NB4 (cell line): ENCODE measurements at regions not wholly inside any gene's neighbourhood (a gene's known extent, or its start where the extent isn't known, plus 50 kb on each side); places are given as distances from the start of the nearest gene placed in this dataset.

Source experiments
- DNase-seq: peaks from one replicate; pipeline ENCODE4 v3.0.0; 2010; ENCODE audit warnings: low read depth
- H3K4me3 ChIP-seq: one replicate; pipeline ENCODE4 v1.5.1; 2011; ENCODE audit warnings: mild to moderate bottlenecking, low read depth, low read length, moderate library complexity
- MYC ChIP-seq: IDR thresholded peaks from 2 replicates; pipeline ENCODE4 v1.6.1; 2011; ENCODE audit warnings: low read depth, low read length
- POLR2A ChIP-seq: IDR thresholded peaks from 2 replicates; pipeline ENCODE4 v1.6.1; 2011; ENCODE audit warnings: mild to moderate bottlenecking; ENCODE audit not compliant: insufficient read length; ENCODE audit errors: extremely low read depth
- TF ChIP-seq, protein P1 (sequence below): IDR thresholded peaks from one replicate; pipeline ENCODE4 v1.5.1; 2012; ENCODE audit warnings: low read depth, low read length
- TF ChIP-seq, protein P2 (sequence below): IDR thresholded peaks from 2 replicates; pipeline ENCODE4 v1.6.1; 2011; ENCODE audit warnings: low read depth, low read length

DNA sequence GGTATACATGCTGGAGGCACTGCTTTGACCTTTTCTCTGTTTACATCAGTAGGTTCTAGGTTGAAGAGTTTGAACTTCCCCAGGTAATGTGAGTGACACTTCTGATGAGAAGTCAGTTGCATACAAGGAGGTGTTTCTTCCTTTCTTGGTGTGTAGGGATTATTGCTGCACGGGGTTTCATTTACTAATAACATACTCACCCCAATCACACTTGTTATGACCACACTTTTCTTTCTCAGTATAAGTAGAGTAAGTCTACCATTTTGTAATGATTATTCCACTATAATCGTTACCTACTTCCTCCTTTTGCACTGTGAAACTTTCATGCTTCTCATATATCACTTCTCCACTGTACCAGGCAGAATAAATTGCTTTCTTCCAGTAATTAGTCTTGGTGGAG lies 138.0 kb downstream of the TNFSF13B start:
- no peak overlapping the region for H3K4me3 ChIP-seq
- no peak for DNase-seq
- TF ChIP-seq POLR2A (no peak), MYC (no peak)
- TF ChIP-seq, protein P1, sequence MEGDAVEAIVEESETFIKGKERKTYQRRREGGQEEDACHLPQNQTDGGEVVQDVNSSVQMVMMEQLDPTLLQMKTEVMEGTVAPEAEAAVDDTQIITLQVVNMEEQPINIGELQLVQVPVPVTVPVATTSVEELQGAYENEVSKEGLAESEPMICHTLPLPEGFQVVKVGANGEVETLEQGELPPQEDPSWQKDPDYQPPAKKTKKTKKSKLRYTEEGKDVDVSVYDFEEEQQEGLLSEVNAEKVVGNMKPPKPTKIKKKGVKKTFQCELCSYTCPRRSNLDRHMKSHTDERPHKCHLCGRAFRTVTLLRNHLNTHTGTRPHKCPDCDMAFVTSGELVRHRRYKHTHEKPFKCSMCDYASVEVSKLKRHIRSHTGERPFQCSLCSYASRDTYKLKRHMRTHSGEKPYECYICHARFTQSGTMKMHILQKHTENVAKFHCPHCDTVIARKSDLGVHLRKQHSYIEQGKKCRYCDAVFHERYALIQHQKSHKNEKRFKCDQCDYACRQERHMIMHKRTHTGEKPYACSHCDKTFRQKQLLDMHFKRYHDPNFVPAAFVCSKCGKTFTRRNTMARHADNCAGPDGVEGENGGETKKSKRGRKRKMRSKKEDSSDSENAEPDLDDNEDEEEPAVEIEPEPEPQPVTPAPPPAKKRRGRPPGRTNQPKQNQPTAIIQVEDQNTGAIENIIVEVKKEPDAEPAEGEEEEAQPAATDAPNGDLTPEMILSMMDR, result no peak
- TF ChIP-seq, protein P2, sequence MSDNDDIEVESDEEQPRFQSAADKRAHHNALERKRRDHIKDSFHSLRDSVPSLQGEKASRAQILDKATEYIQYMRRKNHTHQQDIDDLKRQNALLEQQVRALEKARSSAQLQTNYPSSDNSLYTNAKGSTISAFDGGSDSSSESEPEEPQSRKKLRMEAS, result no peak

DNA sequence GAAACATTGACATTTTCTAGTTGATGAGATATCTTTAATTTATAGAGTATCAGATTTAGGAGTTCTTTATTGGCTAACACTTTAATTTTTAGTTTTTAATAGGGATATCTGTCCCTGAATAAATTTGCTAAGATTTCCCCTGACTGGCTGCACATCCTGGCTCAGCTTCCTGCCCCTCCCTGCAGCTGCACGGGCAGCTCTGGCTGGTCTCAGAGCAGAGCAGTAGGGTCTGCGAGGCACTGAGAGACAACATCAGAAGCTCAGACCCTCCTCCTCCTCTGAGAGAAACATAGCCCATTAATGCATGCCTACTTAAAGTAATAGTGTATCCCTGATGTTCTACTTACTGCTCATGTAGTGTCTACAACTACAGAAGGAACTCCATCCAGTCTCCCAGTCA lies 139.2 kb downstream of the TNFSF13B start:
- TF ChIP-seq, protein P1, result no peak
- no peak for TF ChIP-seq POLR2A
- no peak for DNase-seq
- no peak overlapping the region for H3K4me3 ChIP-seq

DNA sequence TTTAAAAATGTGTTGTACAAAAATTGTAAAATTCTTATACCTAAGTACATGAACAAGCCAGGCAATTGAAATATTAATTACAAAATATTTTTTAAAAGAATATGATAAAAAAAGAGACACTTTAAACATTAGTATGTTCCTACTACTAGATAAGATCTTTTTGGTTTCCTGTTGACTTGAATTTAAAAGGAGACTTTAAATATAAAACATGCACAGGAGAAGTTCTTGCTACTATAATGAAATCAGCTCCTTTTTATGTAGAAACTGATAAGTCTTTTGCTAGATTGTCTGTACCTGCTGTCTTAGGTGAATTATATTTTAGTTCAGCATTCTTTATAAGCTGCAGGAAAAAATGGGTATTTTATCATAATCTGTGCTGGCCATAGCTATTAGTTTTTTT lies 140.2 kb downstream of the TNFSF13B start:
- no peak overlapping the region for H3K4me3 ChIP-seq

DNA sequence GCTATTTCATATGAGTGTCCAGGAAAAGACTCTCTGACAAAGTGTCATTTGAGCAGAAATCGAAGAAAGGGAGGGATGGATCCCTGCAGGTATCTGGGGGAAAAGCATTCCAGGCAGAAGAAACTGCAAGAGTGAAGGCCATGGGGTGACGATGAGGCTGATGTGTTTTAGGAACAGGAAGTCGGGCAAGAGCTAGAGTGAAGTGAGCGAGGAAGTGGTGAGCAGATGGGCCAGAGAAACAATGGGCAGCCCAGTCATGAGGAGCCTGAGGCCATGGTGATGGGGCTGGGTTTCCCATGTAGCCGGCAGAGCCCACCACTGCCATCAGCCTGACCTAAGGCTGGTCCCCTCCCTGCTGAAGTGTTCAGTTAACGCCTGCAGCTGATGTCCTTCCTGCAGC lies 150.2 kb downstream of the TNFSF13B start:
- H3K4me3 ChIP-seq, result no peak overlapping the region
- no peak for DNase-seq
- TF ChIP-seq, protein P2, result no peak
- TF ChIP-seq, protein P1, result no peak
- TF ChIP-seq MYC (no peak), POLR2A (no peak)

More for the DNA sequence above, 140.2 kb downstream of the TNFSF13B start:
- no peak for DNase-seq
- TF ChIP-seq POLR2A (no peak), MYC (no peak)
- TF ChIP-seq, protein P1, result no peak
- TF ChIP-seq, protein P2, result no peak

DNA sequence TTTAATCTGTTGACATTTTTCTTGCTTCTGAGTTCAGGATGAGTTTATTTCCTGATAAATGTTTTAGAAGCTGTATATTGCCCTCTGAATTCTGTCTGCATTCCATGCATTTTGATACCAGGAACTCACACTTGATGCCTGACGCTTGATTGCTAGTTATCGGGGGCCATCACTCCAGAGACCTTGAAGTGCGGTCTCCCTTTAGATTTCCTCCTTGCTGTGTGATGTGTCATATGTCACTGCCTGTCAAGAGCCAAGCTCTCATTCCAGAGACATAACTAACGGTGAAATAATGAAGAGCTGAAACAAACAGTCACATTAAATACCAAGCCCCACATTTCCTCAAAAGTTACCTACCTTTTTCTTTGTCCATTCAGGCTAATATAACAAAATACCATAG lies 155.5 kb downstream of the TNFSF13B start:
- TF ChIP-seq MYC (no peak), POLR2A (no peak)
- TF ChIP-seq, protein P1, result no peak
- TF ChIP-seq, protein P2, result no peak
- no peak overlapping the region for H3K4me3 ChIP-seq
- DNase-seq, result no peak

DNA sequence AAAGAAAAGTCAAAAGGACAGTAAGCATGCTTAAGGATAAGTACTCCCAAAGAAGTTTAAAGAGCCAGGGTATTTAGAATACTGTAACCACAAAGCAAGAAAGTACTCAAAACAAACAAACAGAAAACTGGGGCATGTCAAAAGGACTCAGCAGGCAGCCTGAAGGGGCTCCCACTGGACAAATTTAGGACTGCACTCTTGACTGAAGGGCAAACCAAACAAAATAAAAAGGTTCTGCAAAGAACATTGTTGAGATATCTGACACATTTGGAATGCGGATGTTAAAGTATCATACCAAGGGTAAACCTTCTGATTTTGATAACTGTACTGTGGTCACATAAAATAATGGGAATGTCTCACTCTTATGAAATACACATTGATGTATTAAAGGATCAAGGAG lies 157.4 kb downstream of the TNFSF13B start:
- TF ChIP-seq MYC (no peak), POLR2A (no peak)
- TF ChIP-seq, protein P1, result no peak
- TF ChIP-seq, protein P2, result no peak
- no peak for DNase-seq
- no peak overlapping the region for H3K4me3 ChIP-seq
